HepG2 (cell line): ENCODE measurements at regions not wholly inside any gene's neighbourhood (a gene's known extent, or its start where the extent isn't known, plus 50 kb on each side); places are given as distances from the start of the nearest gene placed in this dataset.

Experiments
- ATAC-seq: fragments of 200-7000 bp; cut with Tn5 transposase; 3 replicates; pipeline ENCODE4 v1.9.1; 2020; ENCODE audit warnings: mild to moderate bottlenecking, moderate library complexity
- BruUV-seq: library from RNA; stranded (reverse); fragments of 400-500 nt; replicated peaks from 2 replicates; lab custom pipeline; 2021; lab: Mats Ljungman, UMichigan
- CTCF ChIA-PET: fragments of 300-600 bp; formaldehyde crosslinking; extraction: SDS; loops from one replicate; lab custom pipeline; 2021; ENCODE audit warnings: low total read pairs, inconsistent platforms, low intra/inter-chr PET ratio; lab: Yijun Ruan, JAX
- POLR2A ChIA-PET: fragments of 350-600 bp; sonication (Branson Sonifier 250); formaldehyde crosslinking; loops from one replicate; lab custom pipeline; 2020; ENCODE audit warnings: antibody characterized with exemption, inconsistent platforms; lab: Yijun Ruan, JAX
- DNase-seq: peaks from one replicate; pipeline ENCODE4 v3.0.0-alpha.2; 2015; ENCODE audit warnings: low spot score
- FAIRE-seq: peaks from 3 replicates; lab custom pipeline; 2011; peaks lifted over from hg19 to GRCh38; lab: Jason Lieb, UNC
- H2AFZ ChIP-seq: one replicate; pipeline ENCODE4 v1.6.1; 2011; ENCODE audit warnings: low read length, inconsistent platforms
- H3K27ac ChIP-seq: fragments of 300-600 bp; 3 replicates; pipeline ENCODE4 v1.8.0; 2011; ENCODE audit warnings: mixed run types, mild to moderate bottlenecking, mixed read lengths, low read length, inconsistent platforms; ENCODE audit not compliant: insufficient read depth; ENCODE audit errors: extremely low read length
- H3K27me3 ChIP-seq, 2 experiments: fragments of 200-600 bp in 1 of 2; 2 replicates in 1 of 2; 3 replicates in 1 of 2; pipeline versions ENCODE4 v1.6.0 to v1.8.0; 2011; ENCODE audit warnings: low read length in 2 of 2, mild to moderate bottlenecking in 2 of 2, moderate library complexity in 2 of 2, inconsistent platforms in 1 of 2; ENCODE audit not compliant: insufficient read depth in 2 of 2, control insufficient read depth in 1 of 2
- H3K36me3 ChIP-seq, 2 experiments: fragments of 200-600 bp in 1 of 2; replicated peaks in 1 of 2; 2 replicates in 1 of 2; 3 replicates in 1 of 2; pipeline versions ENCODE4 v1.5.1 to v1.8.0; 2011; ENCODE audit warnings: low read length in 2 of 2, inconsistent platforms in 1 of 2; ENCODE audit not compliant: insufficient read depth in 2 of 2, control insufficient read depth in 1 of 2
- H3K4me1 ChIP-seq: 2 replicates; pipeline ENCODE4 v1.5.1; 2012; ENCODE audit warnings: low read length, inconsistent platforms; ENCODE audit not compliant: insufficient read depth
- H3K4me2 ChIP-seq: 2 replicates; pipeline ENCODE4 v1.6.0; 2011; ENCODE audit warnings: low read depth, low read length, inconsistent platforms
- H3K4me3 ChIP-seq, 3 experiments: fragments of 200-600 bp in 1 of 3; sonication (generic), shearing (Covaris generic) in 1 of 3; replicated peaks in 1 of 3; 2 replicates each; pipeline ENCODE4 v1.5.1; 2011 to 2016; ENCODE audit warnings: low read length in 3 of 3, inconsistent platforms in 2 of 3, low read depth in 2 of 3, mild to moderate bottlenecking in 2 of 3, control low read depth in 1 of 3, mixed read lengths in 1 of 3; ENCODE audit not compliant: insufficient read depth in 1 of 3
- H3K79me2 ChIP-seq: one replicate; pipeline ENCODE4 v1.6.1; 2011; ENCODE audit warnings: low read length, inconsistent platforms; ENCODE audit not compliant: insufficient read depth
- H3K9ac ChIP-seq: 2 replicates; pipeline ENCODE4 v1.6.0; 2011; ENCODE audit warnings: mild to moderate bottlenecking, low read depth, low read length, inconsistent platforms; ENCODE audit not compliant: insufficient read depth
- H3K9me3 ChIP-seq: 2 replicates; pipeline ENCODE4 v1.5.1; 2012; ENCODE audit warnings: mild to moderate bottlenecking, low read length
- H4K20me1 ChIP-seq: 2 replicates; pipeline ENCODE4 v1.6.0; 2011; ENCODE audit warnings: inconsistent platforms, mild to moderate bottlenecking, low read length, moderate library complexity; ENCODE audit not compliant: insufficient read depth
- ATAD3A ChIP-seq: sonication (generic); formaldehyde crosslinking; IDR thresholded peaks from 2 replicates; pipeline ENCODE4 v1.4.0; 2020; ENCODE audit warnings: missing genetic modification reagents
- CENPX ChIP-seq: sonication (generic); formaldehyde crosslinking; IDR thresholded peaks from 2 replicates; pipeline ENCODE4 v1.9.0; 2021; ENCODE audit warnings: mild to moderate bottlenecking, missing genetic modification reagents, moderate library complexity
- FOXK2 ChIP-seq: fragments of 450-650 bp; IDR thresholded peaks from 2 replicates; pipeline ENCODE4 v1.6.1; 2016
- HOXA7 ChIP-seq: sonication (generic); formaldehyde crosslinking; IDR thresholded peaks from 2 replicates; pipeline ENCODE4 v1.8.1; 2022; ENCODE audit warnings: mild to moderate bottlenecking, missing genetic modification reagents, moderate library complexity
- JARID2 ChIP-seq: sonication (generic); formaldehyde crosslinking; IDR thresholded peaks from 2 replicates; pipeline ENCODE4 v1.8.1; 2023; ENCODE audit warnings: missing genetic modification reagents, inconsistent platforms; ENCODE audit not compliant: insufficient replicate concordance
- MEF2D ChIP-seq: sonication (generic); formaldehyde crosslinking; IDR thresholded peaks from 2 replicates; pipeline ENCODE4 v1.5.1; 2020; ENCODE audit warnings: mild to moderate bottlenecking, missing genetic modification reagents
- ONECUT2 ChIP-seq: sonication (generic); formaldehyde crosslinking; IDR thresholded peaks from 2 replicates; pipeline ENCODE4 v1.4.0; 2020; ENCODE audit warnings: missing genetic modification reagents
- SIX4 ChIP-seq: sonication (generic); formaldehyde crosslinking; IDR thresholded peaks from 2 replicates; pipeline ENCODE4 v1.4.0; 2020; ENCODE audit warnings: missing genetic modification reagents
- SNRNP70 ChIP-seq: fragments of 200-400 bp; formaldehyde crosslinking; IDR thresholded peaks from 2 replicates; pipeline ENCODE4 v1.6.1; 2017; ENCODE audit warnings: mild to moderate bottlenecking, low read depth, low read length, moderate library complexity
- WIZ ChIP-seq: sonication (generic); formaldehyde crosslinking; IDR thresholded peaks from 2 replicates; pipeline ENCODE4 v1.5.1; 2020; ENCODE audit warnings: mild to moderate bottlenecking, missing genetic modification reagents
- ZNF124 ChIP-seq: sonication (generic); formaldehyde crosslinking; IDR thresholded peaks from 2 replicates; pipeline ENCODE4 v1.4.0; 2020; ENCODE audit warnings: missing genetic modification reagents
- ZNF264 ChIP-seq: sonication (generic); formaldehyde crosslinking; IDR thresholded peaks from 2 replicates; pipeline ENCODE4 v1.4.0; 2020; ENCODE audit warnings: missing genetic modification reagents
- ZNF543 ChIP-seq: sonication (generic); formaldehyde crosslinking; IDR thresholded peaks from 2 replicates; pipeline ENCODE4 v1.4.0; 2020; ENCODE audit warnings: mild to moderate bottlenecking, missing genetic modification reagents
- ZNF703 ChIP-seq: sonication (generic); formaldehyde crosslinking; IDR thresholded peaks from 2 replicates; pipeline ENCODE4 v1.5.1; 2020; ENCODE audit warnings: missing genetic modification reagents, mild to moderate bottlenecking, moderate library complexity, borderline replicate concordance
- ZNF781 ChIP-seq: sonication (generic); formaldehyde crosslinking; IDR thresholded peaks from 2 replicates; pipeline ENCODE4 v1.5.1; 2020; ENCODE audit warnings: borderline replicate concordance, mild to moderate bottlenecking, missing genetic modification reagents; ENCODE audit errors: not compliant biosample characterization
- WGBS: methylation state at CpG from one replicate; pipeline ENCODE4 v1.1.6; 2017; ENCODE audit warnings: low lambda C conversion rate; 5-methylcytosine and 5-hydroxymethylcytosine counted together
- in situ Hi-C: cut with HindIII; loops from 2 replicates; pipeline ENCODE4 v1.10.0; 2017; ENCODE audit warnings: low pct_unique_long_range_greater_than_20kb; ENCODE audit not compliant: extremely low pct_ligation_motif_present
- intact Hi-C: fragments of 100-400 bp; cut with micrococcal nuclease; formaldehyde crosslinking; loops from one replicate; pipeline ENCODE4 v1.10.0; 2022; ENCODE audit not compliant: unreplicated experiment
- TF ChIP-seq, protein P1 (sequence below): sonication (generic); formaldehyde crosslinking; IDR thresholded peaks from 2 replicates; pipeline ENCODE4 v1.4.0; 2020; ENCODE audit warnings: missing genetic modification reagents
- TF ChIP-seq, protein P2 (sequence below): sonication (generic); formaldehyde crosslinking; IDR thresholded peaks from 2 replicates; pipeline ENCODE4 v1.8.1; 2023; ENCODE audit warnings: missing genetic modification reagents, mild to moderate bottlenecking, borderline replicate concordance

DNA sequence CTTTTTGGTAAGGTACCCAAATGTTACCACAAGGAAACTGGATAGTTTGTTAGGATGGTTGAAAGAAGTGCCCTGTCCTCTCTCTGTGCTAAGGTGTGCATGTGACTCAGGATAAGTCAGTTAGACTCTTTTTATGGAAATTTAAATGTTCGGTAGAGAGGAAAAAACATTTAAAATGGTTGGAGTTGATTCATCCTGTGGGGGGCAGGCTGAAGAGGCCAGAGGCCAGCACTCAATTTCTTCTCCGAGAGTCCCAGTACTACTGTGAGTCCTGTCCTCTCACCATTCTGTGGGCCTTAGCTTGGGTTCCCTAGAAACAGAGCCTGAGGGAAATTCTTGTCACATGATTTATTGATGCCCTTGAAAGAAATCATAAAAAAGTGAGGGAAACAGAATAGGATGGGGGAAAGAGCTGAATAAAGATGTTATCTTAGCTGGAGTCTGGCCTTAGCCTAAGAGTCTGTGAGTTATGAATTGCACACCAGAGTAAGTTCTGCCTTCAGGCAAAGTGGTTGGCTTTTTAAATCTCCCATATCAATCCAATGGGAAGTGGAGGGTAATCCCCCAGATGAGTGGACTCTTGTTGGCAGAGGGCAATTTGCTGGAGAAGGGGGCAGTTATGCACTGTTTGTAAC, 106.5 kb upstream of the GALNT15 start:
- ATAC-seq = no peak
- 0 out of 2 replicates have a peak overlapping the region, but pooled peaks have one; percentile 17 for H3K9ac ChIP-seq
- intact Hi-C loops (loop anchor here (10.0 kb wide), 1 partner anchor 463 kb away; the partner anchor contains the start of genes BTD and HACL1), in situ Hi-C loops (no loop called here)
- no peak overlapping the region for H3K4me3 ChIP-seq
- TF ChIP-seq HOXA7 (no peak), MEF2D (no peak), CENPX (CRISPR knock-in tag) (no peak), ZNF124 (CRISPR knock-in tag) (no peak), ZNF781 (CRISPR knock-in tag) (no peak), ZNF264 (CRISPR knock-in tag) (no peak), FOXK2 (no peak), ATAD3A (CRISPR knock-in tag) (no peak), SNRNP70 (no peak), JARID2 (CRISPR knock-in tag) (no peak), ZNF543 (CRISPR knock-in tag) (no peak), WIZ (CRISPR knock-in tag) (no peak), ONECUT2 (CRISPR knock-in tag) (no peak), SIX4 (CRISPR knock-in tag) (no peak), ZNF703 (CRISPR knock-in tag) (no peak)
- TF ChIP-seq, protein P1, sequence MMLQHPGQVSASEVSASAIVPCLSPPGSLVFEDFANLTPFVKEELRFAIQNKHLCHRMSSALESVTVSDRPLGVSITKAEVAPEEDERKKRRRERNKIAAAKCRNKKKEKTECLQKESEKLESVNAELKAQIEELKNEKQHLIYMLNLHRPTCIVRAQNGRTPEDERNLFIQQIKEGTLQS (CRISPR knock-in tag) = no peak
- TF ChIP-seq, protein P2, sequence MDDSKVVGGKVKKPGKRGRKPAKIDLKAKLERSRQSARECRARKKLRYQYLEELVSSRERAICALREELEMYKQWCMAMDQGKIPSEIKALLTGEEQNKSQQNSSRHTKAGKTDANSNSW = no peak
- H3K79me2 ChIP-seq = no peaks in the 10 kb centered on the region
- H2AFZ ChIP-seq = no peak overlapping the region
- no peaks in the 10 kb centered on the region for H3K36me3 ChIP-seq
- ChIA-PET POLR2A (interaction anchor here (4.0 kb wide), 1 partner anchor 8 kb away, joined by 60 read pairs; no protein-coding TSS in a partner anchor), CTCF (no interaction called here)
- no peak overlapping the region for H3K4me2 ChIP-seq
- WGBS = 98% methylated on average over 2 of the region's 2 CpGs
- H3K9me3 ChIP-seq = no peaks in the 10 kb centered on the region
- H3K4me1 ChIP-seq = peaks cover 41% of the 10 kb centered on the region
- no peak overlapping the region for H3K27ac ChIP-seq
- DNase-seq = no peak
- no TSS peak for BruUV-seq
- H3K27me3 ChIP-seq = no peaks in the 10 kb centered on the region; a peak in 1 of 5 replicates
- FAIRE-seq = no peak
- H4K20me1 ChIP-seq = no peaks in the 10 kb centered on the region
